Stimulated activated CD8-positive, alpha-beta memory T cell treated with anti-CD3 and anti-CD28 coated beads, Interleukin-15, amount 100 ng/mL, for 4 hours (primary cell): ENCODE measurements at regions not wholly inside any gene's neighbourhood (a gene's known extent, or its start where the extent isn't known, plus 50 kb on each side); places are given as distances from the start of the nearest gene placed in this dataset.
"Not testable (repeated sequence)": the region's sequence is repeated elsewhere in the genome, so short reads cannot be mapped to it uniquely, and the experiment has no call there.

ENCODE experiments used
- DNase-seq, 2 donors: peaks; one replicate each; pipeline ENCODE4 v3.0.0-alpha.2; 2020; ENCODE audit warnings: low read depth in 2 of 2

GRCh38 chr6:139447656-139447975, 73.2 kb upstream of the CITED2 start:
- DNase-seq: no peak

- DNase-seq: no peak
Observed at GRCh38 chr6:139446768-139447655, 72.6 kb upstream of the CITED2 start.

- no peak for DNase-seq
Observed at GRCh38 chr6:139446138-139446715, 71.8 kb upstream of the CITED2 start.

GRCh38 chr6:139444273-139444787, 69.9 kb upstream of the CITED2 start:
- DNase-seq: not testable (repeated sequence)

- no peak for DNase-seq
Observed at GRCh38 chr6:139443231-139444112, 69.0 kb upstream of the CITED2 start.

GRCh38 chr6:139442188-139442671, 67.8 kb upstream of the CITED2 start:
- DNase-seq: no peak

GRCh38 chr6:139439349-139439748, 64.9 kb upstream of the CITED2 start:
- DNase-seq: no peak

- no peak for DNase-seq
Observed at GRCh38 chr6:139438775-139439174, 64.3 kb upstream of the CITED2 start.

- DNase-seq: no peak
Observed at GRCh38 chr6:139436957-139437348, 62.5 kb upstream of the CITED2 start.

- DNase-seq: no peak
Observed at GRCh38 chr6:139436200-139436956, 61.9 kb upstream of the CITED2 start.

GRCh38 chr6:139433631-139434419, 59.4 kb upstream of the CITED2 start:
- no peak for DNase-seq

GRCh38 chr6:139431602-139431956, 57.1 kb upstream of the CITED2 start:
- no peak for DNase-seq

GRCh38 chr6:139430899-139431601, 56.6 kb upstream of the CITED2 start:
- no peak for DNase-seq

GRCh38 chr6:139429580-139430145, 55.2 kb upstream of the CITED2 start:
- DNase-seq: no peak

GRCh38 chr6:139427199-139427598, 52.8 kb upstream of the CITED2 start:
- no peak for DNase-seq

GRCh38 chr6:139426795-139427194, 52.3 kb upstream of the CITED2 start:
- DNase-seq: no peak

GRCh38 chr6:139425780-139426179, 51.3 kb upstream of the CITED2 start:
- DNase-seq: no peak

GRCh38 chr6:139423971-139424667, 49.7 kb upstream of the CITED2 start:
- no peak for DNase-seq
